Neural progenitor cell (in vitro differentiated cells): ENCODE measurements at regions not wholly inside any gene's neighbourhood (a gene's known extent, or its start where the extent isn't known, plus 50 kb on each side); places are given as distances from the start of the nearest gene placed in this dataset.

Source experiments
- CTCF ChIP-seq: fragments of 200-600 bp; sonication (generic); IDR thresholded peaks from 2 replicates; pipeline ENCODE4 v1.5.1; 2017; ENCODE audit warnings: antibody characterized with exemption, mild to moderate bottlenecking
- EZH2 ChIP-seq: fragments of 200-600 bp; sonication (generic); IDR thresholded peaks from 2 replicates; pipeline ENCODE4 v1.6.1; 2017; ENCODE audit warnings: antibody characterized with exemption, mild to moderate bottlenecking, moderate library complexity

GRCh38 chr4:116705466-116705865 lies 379.9 kb downstream of the TRAM1L1 start:
- TF ChIP-seq CTCF = no peak
- no peak for TF ChIP-seq EZH2
